OCI-LY7 (cell line): ENCODE measurements at regions not wholly inside any gene's neighbourhood (a gene's known extent, or its start where the extent isn't known, plus 50 kb on each side); places are given as distances from the start of the nearest gene placed in this dataset.

Experiments used
- BruUV-seq: library from RNA; stranded (reverse); fragments of 400-500 nt; replicated peaks from 2 replicates; lab custom pipeline; 2021; lab: Mats Ljungman, UMichigan
- CTCF ChIA-PET: fragments of 300-600 bp; sonication (Branson Sonifier 250); formaldehyde crosslinking; loops from one replicate; lab custom pipeline; 2022; ENCODE audit warnings: antibody characterized with exemption; ENCODE audit not compliant: unreplicated experiment; lab: Charles Lee
- POLR2A ChIA-PET: fragments of 300-600 bp; sonication (Branson Sonifier 250); formaldehyde crosslinking; loops from one replicate; lab custom pipeline; 2022; ENCODE audit warnings: antibody characterized with exemption; lab: Charles Lee
- DNase-seq: peaks from one replicate; pipeline ENCODE4 v3.0.0-alpha.2; 2015; ENCODE audit warnings: low spot score
- H2AFZ ChIP-seq: fragments of 200-600 bp; sonication (generic), shearing (Covaris generic); 2 replicates; pipeline ENCODE4 v1.6.1; 2014; ENCODE audit warnings: mild to moderate bottlenecking, antibody characterized with exemption, low read length, moderate library complexity
- H3K27ac ChIP-seq: fragments of 200-600 bp; sonication (generic); 2 replicates; pipeline ENCODE4 v1.5.1; 2014; ENCODE audit warnings: mixed run types, low read depth, mild to moderate bottlenecking, moderate library complexity, low read length, inconsistent platforms; ENCODE audit not compliant: poor library complexity, severe bottlenecking
- H3K36me3 ChIP-seq: fragments of 200-600 bp; sonication (generic); 2 replicates; pipeline ENCODE4 v1.6.1; 2014; ENCODE audit warnings: mild to moderate bottlenecking, antibody characterized with exemption, low read length, moderate library complexity, mixed read lengths; ENCODE audit not compliant: insufficient read depth
- H3K4me1 ChIP-seq: fragments of 200-600 bp; sonication (generic); 2 replicates; pipeline ENCODE4 v1.5.1; 2014; ENCODE audit warnings: mild to moderate bottlenecking, low read length; ENCODE audit not compliant: insufficient read depth, poor library complexity, severe bottlenecking
- H3K4me2 ChIP-seq: fragments of 200-600 bp; sonication (generic); 2 replicates; pipeline ENCODE4 v1.6.1; 2014; ENCODE audit warnings: mild to moderate bottlenecking, low read length
- H3K4me3 ChIP-seq: fragments of 200-600 bp; sonication (generic); 2 replicates; pipeline ENCODE4 v1.5.1; 2014; ENCODE audit warnings: mild to moderate bottlenecking, low read depth, low read length; ENCODE audit not compliant: poor library complexity, severe bottlenecking
- H3K79me2 ChIP-seq: fragments of 200-600 bp; sonication (generic); 2 replicates; pipeline ENCODE4 v1.6.1; 2016; ENCODE audit warnings: low read depth, mild to moderate bottlenecking, low read length, moderate library complexity, mixed read lengths; ENCODE audit not compliant: insufficient read depth
- H3K9me2 ChIP-seq: fragments of 200-600 bp; sonication (generic); 2 replicates; pipeline ENCODE4 v1.6.1; 2016; ENCODE audit warnings: mild to moderate bottlenecking, low read length, mixed read lengths; ENCODE audit not compliant: insufficient read depth
- H3K9me3 ChIP-seq: fragments of 200-600 bp; sonication (generic); 2 replicates; pipeline ENCODE4 v1.6.1; 2014; ENCODE audit warnings: mild to moderate bottlenecking, mixed run types, low read length, mixed read lengths
- H4K20me1 ChIP-seq: fragments of 200-600 bp; sonication (generic); 2 replicates; pipeline ENCODE4 v1.6.1; 2014; ENCODE audit warnings: mild to moderate bottlenecking, antibody characterized with exemption, low read length, moderate library complexity, mixed read lengths; ENCODE audit not compliant: insufficient read depth
- CTCF ChIP-seq: fragments of 200-600 bp; sonication (generic); conservative IDR thresholded peaks from 2 replicates; pipeline ENCODE4 v1.5.1; 2014; ENCODE audit warnings: mild to moderate bottlenecking, antibody characterized with exemption, low read length, moderate library complexity, mixed read lengths
- EZH2phosphoT487 ChIP-seq: fragments of 200-600 bp; sonication (generic); IDR thresholded peaks from 2 replicates; pipeline ENCODE4 v1.6.1; 2018; ENCODE audit warnings: low read depth, borderline replicate concordance, mild to moderate bottlenecking, mixed run types, antibody characterized with exemption, low read length, moderate library complexity, mixed read lengths
- intact Hi-C: fragments of 100-400 bp; cut with micrococcal nuclease; formaldehyde crosslinking; loops from one replicate; pipeline ENCODE4 v1.10.0; 2022; ENCODE audit not compliant: unreplicated experiment

GRCh38 chr4:160772668-160773067 is 1391.1 kb downstream of the FSTL5 start:
- Histone ChIP-seq H3K9me3 (0 out of 2 replicates have a peak, but pooled peaks cover 1% of the 10 kb centered on the region), H3K79me2 (no peaks in the 10 kb centered on the region), H3K36me3 (no peaks in the 10 kb centered on the region), H3K27ac (no peak overlapping the region), H2AFZ (no peak overlapping the region), H3K9me2 (no peaks in the 10 kb centered on the region), H3K4me2 (no peak overlapping the region), H3K4me3 (no peak overlapping the region), H3K4me1 (no peaks in the 10 kb centered on the region), H4K20me1 (no peaks in the 10 kb centered on the region)
- intact Hi-C loops = no loop called here
- no peak for TF ChIP-seq EZH2phosphoT487
- TF ChIP-seq CTCF = no peak
- ChIA-PET POLR2A (no interaction called here), CTCF (no interaction called here)
- BruUV-seq = no TSS peak
- no peak for DNase-seq

GRCh38 chr4:160795216-160795615 is 1368.6 kb downstream of the FSTL5 start:
- Histone ChIP-seq H3K79me2 (no peaks in the 10 kb centered on the region), H3K36me3 (no peaks in the 10 kb centered on the region), H3K4me1 (no peaks in the 10 kb centered on the region), H3K27ac (no peak overlapping the region), H4K20me1 (no peaks in the 10 kb centered on the region), H3K4me2 (no peak overlapping the region), H2AFZ (no peak overlapping the region), H3K9me3 (no peaks in the 10 kb centered on the region), H3K9me2 (no peaks in the 10 kb centered on the region), H3K4me3 (no peak overlapping the region)
- intact Hi-C loops = no loop called here
- no peak for DNase-seq
- BruUV-seq = no TSS peak
- no peak for TF ChIP-seq EZH2phosphoT487
- no peak for TF ChIP-seq CTCF
- POLR2A ChIA-PET = no interaction called here
- CTCF ChIA-PET = no interaction called here

GRCh38 chr4:160808174-160808573 is 1355.6 kb downstream of the FSTL5 start:
- TF ChIP-seq EZH2phosphoT487 = no peak
- TF ChIP-seq CTCF = no peak
- Histone ChIP-seq H3K79me2 (no peaks in the 10 kb centered on the region), H3K4me1 (no peaks in the 10 kb centered on the region), H3K36me3 (no peaks in the 10 kb centered on the region), H3K9me2 (no peaks in the 10 kb centered on the region), H3K4me3 (no peak overlapping the region), H3K4me2 (no peak overlapping the region), H4K20me1 (no peaks in the 10 kb centered on the region), H2AFZ (no peak overlapping the region), H3K27ac (no peak overlapping the region), H3K9me3 (no peaks in the 10 kb centered on the region)
- ChIA-PET CTCF (no interaction called here), POLR2A (no interaction called here)
- no peak for DNase-seq
- intact Hi-C loops = no loop called here
- BruUV-seq = no TSS peak
